PC-3 (cell line): ENCODE measurements at regions not wholly inside any gene's neighbourhood (a gene's known extent, or its start where the extent isn't known, plus 50 kb on each side); places are given as distances from the start of the nearest gene placed in this dataset.

ENCODE experiments used
- CTCF ChIP-seq: fragments of 300-600 bp; sonication (generic); conservative IDR thresholded peaks from 2 replicates; pipeline ENCODE4 v1.5.1; 2017; ENCODE audit warnings: antibody characterized with exemption, low read depth, mild to moderate bottlenecking, low read length
- EZH2 ChIP-seq: fragments of 300-600 bp; sonication (generic); IDR thresholded peaks from one replicate; pipeline ENCODE4 v1.6.1; 2017; ENCODE audit warnings: antibody characterized with exemption, mild to moderate bottlenecking, low read length; ENCODE audit not compliant: unreplicated experiment
- EZH2phosphoT487 ChIP-seq: fragments of 300-600 bp; sonication (generic); IDR thresholded peaks from 2 replicates; pipeline ENCODE4 v1.6.1; 2018; ENCODE audit warnings: mild to moderate bottlenecking, antibody characterized with exemption, low read length, borderline replicate concordance

- TF ChIP-seq CTCF: no peak
- no peak for TF ChIP-seq EZH2
- no peak for TF ChIP-seq EZH2phosphoT487
Measured at GRCh38 chr3:187957582-187957981, 196.4 kb upstream of the LPP start.
